NCI-H2196 (cell line): ENCODE measurements at regions not wholly inside any gene's neighbourhood (a gene's known extent, or its start where the extent isn't known, plus 50 kb on each side); places are given as distances from the start of the nearest gene placed in this dataset.
A peak's percentile ranks its signal among the peaks of the same experiment; 100 is the strongest.
"Not testable (repeated sequence)": the region's sequence is repeated elsewhere in the genome, so short reads cannot be mapped to it uniquely, and the experiment has no call there.

ENCODE experiments used
- DNase-seq: peaks from one replicate; lab custom pipeline; 2025; ENCODE audit not compliant: unreplicated experiment; lab: John Stamatoyannopoulos, UW

DNA sequence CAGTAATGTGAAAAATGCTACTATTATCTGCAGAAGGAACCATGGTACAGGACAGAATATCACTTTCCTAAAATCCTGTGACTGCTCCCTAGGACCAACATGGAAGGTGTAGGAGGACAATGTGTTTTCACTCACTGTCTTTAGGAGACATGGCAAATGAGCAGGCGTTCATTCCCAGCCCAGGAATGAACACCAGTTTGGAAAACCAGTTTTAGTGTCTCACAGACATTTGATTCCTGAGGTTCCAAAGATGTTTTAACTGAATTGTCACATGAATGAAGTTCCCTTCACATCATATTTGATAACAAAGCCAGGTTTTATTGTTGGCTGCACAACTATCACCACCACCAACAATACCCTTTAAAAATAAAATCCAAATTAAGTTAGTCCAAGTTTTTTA lies 178.2 kb downstream of the ENC1 start:
- DNase-seq = no peak

DNA sequence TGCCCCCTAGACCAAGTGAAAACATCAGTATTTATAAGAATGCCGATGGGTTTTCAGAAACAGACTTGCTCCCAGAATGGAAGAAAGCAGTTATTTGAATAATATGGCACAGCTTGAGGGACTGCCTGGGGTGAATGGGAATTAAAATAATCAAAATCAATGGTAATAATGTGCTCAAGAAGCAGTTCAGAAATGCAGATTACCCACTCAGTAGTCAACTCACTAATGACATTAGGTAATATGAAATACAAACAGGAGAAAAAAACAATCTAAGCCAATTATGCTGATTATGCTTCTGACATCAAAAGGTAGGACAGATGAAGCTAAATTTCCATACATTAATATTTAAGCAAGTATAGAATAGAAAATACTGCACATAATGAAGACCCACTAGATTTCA lies 179.3 kb downstream of the ENC1 start:
- no peak for DNase-seq

- DNase-seq = no peak
These were observed 179.8 kb downstream of the ENC1 start for GRCh38 chr5:74460694-74461093.

DNA sequence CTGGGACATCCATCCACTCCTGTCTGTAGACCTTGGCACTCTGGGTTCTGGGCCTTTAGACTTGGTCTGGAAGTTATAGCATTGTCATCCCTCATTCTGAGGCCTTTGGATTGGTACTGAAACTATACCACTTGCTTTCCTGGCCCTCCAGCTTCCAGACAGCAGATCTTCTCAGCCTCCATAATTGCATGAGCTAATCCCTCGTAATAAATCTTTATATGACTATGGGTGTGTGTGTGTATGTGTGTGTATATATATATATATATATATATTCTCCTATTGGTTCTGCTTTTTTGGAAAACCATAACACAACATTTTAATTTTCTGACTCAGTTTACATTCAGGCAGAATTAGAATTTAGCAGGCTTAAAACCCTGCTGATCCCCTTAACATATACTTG lies 180.5 kb downstream of the ENC1 start:
- DNase-seq = no peak

- DNase-seq = no peak
These were observed 182.7 kb downstream of the ENC1 start for GRCh38 chr5:74457876-74458275.

DNA sequence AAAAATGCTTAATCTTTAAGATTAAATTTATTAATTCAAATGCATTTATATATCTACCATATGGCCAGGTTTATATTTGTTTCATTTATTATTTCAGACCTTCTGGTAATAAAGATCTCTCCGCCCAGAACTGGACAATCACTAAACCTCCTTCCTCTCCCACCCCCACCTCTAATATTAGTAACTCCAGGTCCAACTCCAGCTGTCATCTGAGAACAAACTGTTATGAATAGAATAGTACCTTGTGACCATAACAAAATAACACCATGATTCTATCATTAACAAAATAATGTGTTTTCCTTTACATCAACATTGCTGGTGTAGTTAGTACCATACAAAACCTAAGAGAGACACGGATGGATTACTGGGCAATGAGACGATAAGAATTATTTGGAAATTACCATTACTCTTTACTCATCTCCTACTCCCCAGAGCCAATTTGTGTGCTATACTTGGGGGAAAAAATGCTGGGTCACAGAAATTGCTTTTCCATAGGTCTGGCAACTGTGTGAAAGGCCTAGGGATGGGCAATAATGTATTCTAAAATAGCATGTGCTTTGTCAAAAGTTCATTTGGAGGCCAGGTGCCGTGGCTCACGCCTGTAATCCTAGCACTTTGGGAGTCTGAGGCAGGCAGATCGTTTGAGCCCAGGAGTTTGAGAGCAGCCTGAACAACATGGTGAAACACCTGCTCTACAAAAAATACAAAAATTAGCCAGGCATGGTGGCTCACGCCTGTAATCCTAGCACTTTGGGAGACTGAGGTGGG lies 186.1 kb downstream of the ENC1 start:
- no peak for DNase-seq

DNA sequence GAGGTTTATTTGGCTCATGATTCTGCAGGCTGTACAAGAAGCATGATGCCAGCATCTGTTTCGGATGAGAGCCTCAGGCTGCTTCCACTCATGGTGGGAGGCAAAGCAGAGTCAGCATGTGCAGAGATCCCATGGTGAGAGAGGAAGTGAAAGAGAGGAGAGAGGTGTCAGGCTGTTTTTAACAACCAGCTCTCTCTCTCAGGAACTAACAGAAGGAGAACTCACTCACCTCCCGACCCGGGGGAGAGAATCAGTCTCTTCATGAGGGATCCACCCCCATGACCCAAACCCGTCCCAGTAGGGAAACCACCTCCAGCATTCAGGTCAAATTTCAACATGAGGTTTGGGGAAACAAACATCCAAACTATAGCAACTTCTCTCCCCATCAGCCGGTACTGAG lies 187.7 kb downstream of the ENC1 start:
- DNase-seq = no peak

- DNase-seq = no peak
These were observed 190.4 kb downstream of the ENC1 start for GRCh38 chr5:74450095-74450494.

GRCh38 chr5:74446725-74447241 lies 193.7 kb downstream of the ENC1 start:
- no peak for DNase-seq

- no peak for DNase-seq
These were observed 198.1 kb downstream of the ENC1 start for GRCh38 chr5:74442466-74442865.

GRCh38 chr5:74441616-74442015 lies 198.9 kb downstream of the ENC1 start:
- DNase-seq = no peak

GRCh38 chr5:74440341-74440740 lies 200.2 kb downstream of the ENC1 start:
- DNase-seq = no peak

GRCh38 chr5:74437870-74438269 lies 202.7 kb downstream of the ENC1 start:
- not testable (repeated sequence) for DNase-seq

GRCh38 chr5:74433896-74434829 lies 206.4 kb downstream of the ENC1 start:
- DNase-seq = no peak

DNA sequence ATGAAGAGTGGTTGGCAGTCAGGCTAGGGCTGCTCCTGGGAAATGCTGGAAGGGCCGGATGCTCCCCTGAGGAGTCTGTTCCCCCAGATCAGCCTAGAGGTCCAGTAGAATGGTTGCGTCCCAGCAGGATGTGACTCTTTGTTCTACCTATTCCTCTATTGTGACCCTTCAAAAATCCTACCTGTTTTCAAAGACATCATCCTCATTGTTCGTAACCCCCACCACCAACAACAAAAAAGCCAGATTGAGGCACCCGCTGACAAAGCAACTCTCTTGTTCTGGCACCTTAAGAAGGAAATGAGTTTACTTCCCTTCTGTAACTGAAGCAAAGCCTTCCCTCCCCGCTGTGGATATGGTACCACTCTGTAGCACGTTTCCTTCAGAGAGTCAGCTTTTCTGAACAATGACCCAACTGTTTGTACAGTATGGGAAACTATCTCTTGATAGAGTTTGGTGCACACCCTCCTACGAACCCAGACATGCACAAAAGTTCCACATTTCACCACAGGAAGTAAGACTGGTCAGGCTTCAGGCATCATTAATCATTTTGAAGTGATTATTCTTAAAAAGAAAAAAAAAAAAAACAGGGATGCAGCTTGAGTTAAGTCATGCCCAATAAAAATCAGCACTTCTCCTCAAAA lies 207.2 kb downstream of the ENC1 start:
- DNase-seq = no peak

- DNase-seq = no peak
These were observed 207.8 kb downstream of the ENC1 start for GRCh38 chr5:74432721-74433120.

DNA sequence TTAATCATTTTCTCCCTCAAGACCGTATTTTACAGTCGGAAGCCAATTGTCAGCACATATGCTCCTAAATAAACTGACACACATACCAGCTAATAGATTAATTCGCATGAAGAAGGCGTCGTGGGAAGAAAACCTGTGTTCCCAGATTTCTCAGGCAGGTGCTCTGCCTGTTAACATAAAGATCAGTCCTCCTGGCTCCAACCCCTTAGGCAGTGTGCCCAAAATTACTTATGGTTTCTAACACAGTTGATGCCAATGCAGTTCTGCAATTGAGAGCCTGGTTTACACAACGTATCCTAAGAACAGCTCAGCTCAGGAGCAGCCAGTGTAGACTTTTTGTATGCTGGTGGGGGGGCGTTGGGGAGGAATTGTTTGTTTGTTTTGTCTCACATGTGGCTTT lies 208.3 kb downstream of the ENC1 start:
- DNase-seq = peak; percentile 30

- DNase-seq = no peak
These were observed 209.2 kb downstream of the ENC1 start for GRCh38 chr5:74431290-74431669.

- DNase-seq = no peak
These were observed 209.8 kb downstream of the ENC1 start for GRCh38 chr5:74430631-74431289.

GRCh38 chr5:74429495-74429894 lies 211.0 kb downstream of the ENC1 start:
- no peak for DNase-seq

GRCh38 chr5:74428876-74429275 lies 211.7 kb downstream of the ENC1 start:
- no peak for DNase-seq
